ENCODE measurements at regions not wholly inside any gene's neighbourhood (a gene's known extent, or its start where the extent isn't known, plus 50 kb on each side); places are given as distances from the start of the nearest gene placed in this dataset.

DNA sequence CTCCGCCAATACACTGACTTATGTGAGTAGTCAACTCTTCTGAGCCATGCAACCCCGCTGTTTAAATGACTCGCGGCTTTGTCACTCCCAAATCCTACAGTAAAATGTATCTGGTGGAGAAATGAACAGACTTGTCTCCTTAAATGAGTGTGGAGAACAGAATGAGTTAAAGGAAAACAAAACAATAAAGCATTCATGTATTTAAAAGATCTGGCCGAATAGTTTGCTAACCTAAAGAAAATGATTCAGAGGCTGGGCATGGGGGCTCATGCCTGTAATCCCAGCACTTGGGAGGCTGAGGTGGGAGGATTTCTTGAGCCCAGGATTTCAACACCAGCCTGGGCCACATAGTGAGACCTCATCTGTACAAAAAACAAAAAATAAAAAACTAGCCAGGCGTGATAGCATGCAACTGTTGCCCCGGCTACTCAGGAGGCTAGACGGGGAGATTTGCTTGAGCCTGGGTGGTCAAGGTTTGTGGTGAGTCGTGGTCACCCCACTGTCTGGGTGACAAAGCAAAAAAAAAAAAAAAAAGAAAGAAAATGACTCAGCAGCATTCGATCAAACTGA lies 86.5 kb upstream of the PFKP start:
- DNase-seq: no peak

DNA sequence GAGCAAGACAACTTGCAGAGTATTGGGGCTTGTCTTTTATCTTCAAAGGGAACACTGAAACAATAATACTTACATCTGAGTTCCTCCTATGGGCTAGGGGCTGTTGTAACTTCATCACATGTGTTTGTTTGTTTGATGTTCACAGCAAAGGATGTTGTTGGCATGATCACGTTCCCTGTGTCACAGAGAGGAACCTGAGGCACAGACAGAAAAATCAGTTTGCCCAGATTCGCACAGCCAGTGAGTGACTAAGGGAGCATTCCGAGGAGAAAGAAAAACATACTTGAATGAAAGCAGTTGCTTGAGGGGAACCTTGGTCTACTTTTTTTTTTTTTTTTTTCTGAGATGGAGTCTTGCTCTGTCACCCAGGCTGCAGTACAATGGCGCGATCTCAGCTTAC lies 87.2 kb upstream of the PFKP start:
- DNase-seq: no peak

DNA sequence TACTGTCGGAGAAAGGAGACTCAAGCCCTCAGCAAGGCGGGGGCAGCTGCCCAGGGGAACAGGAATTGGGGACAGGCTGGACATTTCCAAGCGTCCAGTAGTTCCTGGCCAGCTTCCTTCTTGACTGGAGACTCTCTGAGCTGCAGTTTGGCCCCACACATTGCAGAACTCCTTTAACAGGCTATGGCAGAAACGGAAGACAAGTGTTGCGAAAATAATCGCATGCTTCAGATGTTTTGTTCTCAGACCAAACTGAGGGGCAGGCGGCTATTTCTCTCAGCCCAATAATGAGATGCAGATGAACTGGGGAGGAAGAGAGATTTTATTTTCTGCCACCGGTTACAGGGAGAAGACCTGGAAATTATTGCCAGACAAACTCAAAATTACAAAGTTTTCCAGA lies 88.0 kb upstream of the PFKP start:
- no peak for DNase-seq

DNA sequence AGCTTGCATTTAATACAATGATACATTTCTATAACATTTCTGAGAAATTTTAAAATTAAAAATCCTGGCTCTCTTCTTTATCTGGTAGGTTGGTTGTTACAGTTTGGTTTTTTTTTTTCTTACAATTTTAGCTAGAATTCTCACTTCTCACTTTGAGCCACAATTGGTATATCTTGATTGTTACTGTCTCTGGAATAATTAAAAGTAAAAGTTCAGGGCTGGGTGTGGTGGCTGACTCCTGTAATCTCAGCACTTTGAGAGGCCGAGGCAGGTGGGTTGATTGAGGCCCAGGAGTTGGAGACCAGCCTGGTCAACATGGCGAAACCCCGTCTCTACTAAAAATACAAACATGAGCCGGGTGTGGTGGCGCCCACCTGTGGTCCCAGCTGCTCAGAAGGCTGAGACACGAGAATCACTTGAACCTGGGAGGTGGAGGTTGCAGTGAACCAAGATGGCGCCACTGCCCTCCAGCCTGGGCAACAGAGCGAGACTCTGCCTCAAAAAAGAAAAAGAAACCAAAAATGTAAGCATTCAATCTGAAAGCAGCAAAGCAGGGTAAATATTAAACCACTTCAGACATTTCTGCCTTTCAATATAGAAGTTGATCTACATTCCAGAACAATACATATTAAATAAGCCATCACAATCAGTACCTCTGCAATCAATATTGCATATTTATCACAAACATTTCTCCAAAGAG lies 88.6 kb upstream of the PFKP start:
- DNase-seq: no peak

DNA sequence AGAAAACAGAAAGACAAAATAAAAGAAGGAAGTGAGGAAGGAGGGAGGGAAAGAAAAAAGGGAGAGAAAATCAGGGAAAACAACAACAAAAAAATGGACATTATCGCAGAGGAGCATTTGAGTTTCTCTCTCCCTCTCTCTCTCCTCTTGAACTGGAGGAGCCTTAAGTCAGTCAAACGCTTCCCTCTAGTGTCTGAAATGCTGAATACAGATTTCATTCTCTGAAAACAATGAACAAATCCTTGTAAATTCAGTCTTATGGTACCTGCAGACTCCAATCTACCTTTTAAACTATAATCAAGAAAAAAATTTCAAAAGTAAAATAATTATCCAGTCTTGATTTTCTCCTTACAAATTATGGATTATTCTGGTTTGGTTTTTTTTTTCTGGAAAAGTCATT lies 89.2 kb upstream of the PFKP start:
- DNase-seq: peak in 1 of 2 donors; percentile 11

DNA sequence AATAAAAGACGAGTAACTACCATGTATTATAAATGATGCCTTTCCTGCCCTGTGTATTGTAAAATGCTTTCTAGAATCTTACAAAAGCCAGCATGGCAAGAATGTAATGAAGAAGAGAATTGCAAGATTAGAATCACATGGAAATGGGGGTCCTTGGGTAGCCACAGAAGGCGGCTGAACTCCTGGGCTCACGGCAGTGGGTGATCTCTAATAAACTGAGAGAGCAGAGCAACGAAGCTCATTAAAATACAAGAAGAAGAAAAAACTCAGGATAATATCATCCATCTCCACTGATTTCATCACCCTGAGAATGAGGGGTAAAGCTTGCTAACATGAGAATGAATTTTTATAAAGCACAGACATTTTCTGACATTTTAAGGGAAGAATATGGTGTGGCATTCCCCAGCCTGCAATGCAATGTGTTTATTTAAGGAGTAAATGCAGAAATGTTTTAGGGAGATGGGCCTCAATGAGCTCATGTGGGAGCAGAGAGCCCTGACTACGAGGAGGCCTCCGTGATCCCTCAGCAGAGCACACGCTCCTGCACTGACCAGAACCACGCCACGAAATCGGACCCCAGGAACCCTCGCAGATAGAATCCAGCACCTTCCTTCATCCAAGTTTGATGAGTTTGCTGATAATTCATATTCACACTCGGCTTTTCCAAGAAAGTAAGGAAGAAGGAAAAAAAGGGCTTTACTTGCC lies 92.7 kb upstream of the PFKP start:
- DNase-seq: no peak

DNA sequence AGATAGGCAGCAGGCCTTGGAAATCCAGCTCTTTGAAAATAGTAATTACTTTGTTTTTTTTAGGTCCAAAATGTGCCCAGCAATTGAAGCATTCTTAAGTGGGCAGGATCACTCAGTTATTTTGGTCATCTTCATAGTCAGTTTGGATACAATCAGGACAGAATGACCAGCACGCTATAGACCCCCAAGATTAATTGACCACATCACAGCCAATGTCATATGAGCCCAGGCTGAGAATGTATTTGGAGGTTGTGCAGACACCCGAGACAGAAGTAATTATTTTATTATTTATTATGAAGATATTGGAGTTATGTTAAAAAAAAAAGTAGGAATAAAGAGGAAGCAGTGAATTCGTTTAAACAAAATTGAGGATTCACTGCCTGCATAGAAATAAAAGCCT lies 93.3 kb upstream of the PFKP start:
- no peak for DNase-seq

DNA sequence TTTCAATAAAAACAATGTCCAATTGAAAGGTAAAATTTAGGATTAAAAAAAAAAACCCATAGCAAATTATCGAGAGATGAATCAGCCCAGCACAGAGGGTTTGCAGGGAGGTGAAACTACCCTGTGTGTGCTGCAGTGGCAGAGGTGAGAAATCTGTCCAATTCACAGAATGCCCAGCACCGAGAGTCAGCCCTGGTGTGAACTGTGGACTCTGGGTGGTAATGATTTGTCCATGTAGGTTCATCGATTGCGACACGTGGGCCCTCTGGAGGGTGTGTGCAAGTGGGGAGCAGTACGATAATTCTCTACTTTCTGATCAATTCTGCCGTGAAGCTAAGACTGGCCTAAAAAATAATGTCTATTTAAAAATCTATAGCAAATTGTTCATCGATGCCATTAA lies 94.5 kb upstream of the PFKP start:
- DNase-seq: no peak

DNA sequence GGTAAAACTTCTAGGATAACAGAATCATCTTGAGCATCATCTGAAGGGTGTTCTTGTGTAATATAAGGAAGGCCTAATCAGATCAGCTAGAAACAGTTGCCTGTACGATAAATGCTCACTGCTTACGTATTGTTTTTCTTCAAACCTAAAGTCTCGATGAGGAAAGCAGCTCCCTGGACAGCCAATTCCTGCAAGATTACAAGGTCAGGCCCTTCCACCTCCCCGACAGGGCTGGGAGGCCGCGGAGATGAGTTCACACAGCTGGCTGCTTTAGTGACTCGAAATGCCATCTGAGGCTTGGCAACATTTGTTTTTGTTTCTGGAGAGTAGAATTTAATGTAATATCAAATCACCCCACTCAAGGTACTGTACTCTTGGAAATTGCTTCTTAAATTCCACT lies 95.1 kb upstream of the PFKP start:
- no peak for DNase-seq

DNA sequence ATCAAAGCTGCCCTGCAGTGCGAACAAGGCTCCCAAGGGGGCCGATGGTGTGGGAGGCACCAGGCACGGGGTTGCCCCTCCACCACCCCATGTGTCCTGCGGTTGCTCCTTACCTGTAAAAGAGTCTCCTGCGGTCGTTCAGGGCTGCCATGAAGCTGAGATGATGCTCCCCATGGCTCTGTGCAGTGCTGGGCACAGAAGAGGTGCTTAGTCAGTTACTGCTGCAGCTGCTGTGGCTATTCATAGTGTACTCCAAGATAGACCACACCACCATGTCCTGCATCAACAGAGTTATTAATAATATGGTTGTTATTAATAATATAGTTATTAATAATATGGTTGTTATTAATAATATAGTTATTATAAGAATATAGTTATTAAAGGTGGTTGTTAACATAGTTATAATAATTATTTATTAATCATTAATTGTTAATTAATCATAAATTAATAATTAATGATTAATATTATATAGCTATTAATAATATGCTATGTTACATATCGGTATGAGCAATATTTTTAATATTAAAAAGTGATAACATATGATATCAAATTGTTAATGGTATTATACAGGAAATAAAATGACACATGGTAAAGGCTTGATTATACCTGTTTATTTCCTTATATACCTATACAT lies 97.0 kb upstream of the PFKP start:
- no peak for DNase-seq

DNA sequence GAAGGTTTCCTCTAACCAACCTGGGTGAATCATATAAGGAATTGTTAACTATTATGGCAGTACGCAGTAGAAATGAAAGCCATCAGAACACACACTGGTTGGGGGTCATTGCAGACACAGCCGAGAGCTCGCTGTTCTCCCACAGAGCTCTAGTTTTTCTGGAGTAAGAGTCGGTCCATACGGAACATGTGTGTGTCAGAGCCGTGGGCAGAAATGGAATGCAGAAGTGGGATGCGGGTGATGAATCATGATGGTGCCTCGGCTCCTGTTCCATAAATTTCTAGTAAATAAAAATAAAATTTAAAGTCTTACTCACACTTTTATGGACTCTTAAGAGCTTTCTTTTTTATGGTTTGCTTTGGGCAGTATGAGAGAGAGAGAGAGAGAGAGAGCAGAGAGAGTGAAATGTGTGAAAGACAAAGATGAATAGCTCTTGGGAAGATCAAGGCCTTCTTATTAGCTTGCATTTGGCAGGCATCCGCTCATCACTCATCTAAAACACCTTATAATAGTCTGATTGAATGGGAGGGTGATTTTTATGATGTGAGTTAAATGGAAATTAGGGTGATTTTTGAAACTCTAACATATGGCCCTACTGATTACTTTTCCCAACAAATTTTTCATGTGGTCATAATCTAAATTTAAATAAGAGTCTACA lies 98.8 kb upstream of the PFKP start:
- no peak for DNase-seq

DNA sequence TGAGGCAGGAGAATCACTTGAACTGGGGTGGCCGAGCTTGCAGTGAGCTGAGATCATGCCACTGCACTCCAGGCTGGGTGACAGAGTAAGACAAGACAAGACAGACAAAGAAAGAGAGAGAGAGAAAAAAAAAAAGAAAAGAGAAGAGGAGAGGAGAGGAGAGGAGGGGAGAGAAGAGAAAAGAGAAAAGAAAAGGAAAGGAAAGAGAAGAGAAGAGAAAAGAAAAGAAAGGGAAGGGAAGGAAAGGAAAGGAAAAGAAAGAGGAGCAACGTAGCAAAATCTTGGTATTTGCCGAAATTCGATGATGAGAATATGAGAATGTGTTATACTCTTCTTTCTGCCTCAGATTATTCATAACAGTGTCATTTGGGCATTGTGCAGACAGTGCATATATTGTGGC lies 101.2 kb upstream of the PFKP start:
- DNase-seq: no peak

DNA sequence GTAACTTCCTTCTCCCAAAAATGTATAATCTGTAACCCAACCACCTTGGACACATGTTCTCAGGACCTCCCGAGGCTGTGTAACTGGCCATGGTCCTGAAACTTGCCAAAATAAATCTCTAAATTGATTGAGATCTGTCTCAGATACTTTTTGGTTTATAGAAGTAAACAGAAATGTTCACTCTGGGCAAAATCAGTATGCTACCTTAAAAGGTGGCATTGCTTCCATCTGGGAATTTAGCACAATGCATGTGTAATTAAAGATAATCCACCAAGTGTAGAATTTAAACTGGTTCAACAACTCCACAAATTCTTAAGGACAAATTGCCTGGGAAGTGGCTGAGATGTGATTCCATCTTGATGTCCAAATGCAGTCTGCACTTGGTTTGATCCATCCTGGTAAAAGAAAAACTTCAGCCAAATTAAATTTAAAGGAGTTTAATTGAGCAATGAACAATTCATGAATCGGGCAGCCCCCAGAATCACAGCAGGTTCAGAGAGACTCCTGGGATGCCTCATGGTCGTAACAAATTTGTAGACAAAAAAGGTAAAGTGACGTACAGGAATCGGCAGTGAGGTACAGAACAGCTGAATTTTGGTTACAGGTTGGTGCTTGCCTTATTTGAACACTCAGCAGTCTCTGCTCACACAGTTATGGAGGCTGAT lies 102.6 kb upstream of the PFKP start:
- DNase-seq: no peak

DNA sequence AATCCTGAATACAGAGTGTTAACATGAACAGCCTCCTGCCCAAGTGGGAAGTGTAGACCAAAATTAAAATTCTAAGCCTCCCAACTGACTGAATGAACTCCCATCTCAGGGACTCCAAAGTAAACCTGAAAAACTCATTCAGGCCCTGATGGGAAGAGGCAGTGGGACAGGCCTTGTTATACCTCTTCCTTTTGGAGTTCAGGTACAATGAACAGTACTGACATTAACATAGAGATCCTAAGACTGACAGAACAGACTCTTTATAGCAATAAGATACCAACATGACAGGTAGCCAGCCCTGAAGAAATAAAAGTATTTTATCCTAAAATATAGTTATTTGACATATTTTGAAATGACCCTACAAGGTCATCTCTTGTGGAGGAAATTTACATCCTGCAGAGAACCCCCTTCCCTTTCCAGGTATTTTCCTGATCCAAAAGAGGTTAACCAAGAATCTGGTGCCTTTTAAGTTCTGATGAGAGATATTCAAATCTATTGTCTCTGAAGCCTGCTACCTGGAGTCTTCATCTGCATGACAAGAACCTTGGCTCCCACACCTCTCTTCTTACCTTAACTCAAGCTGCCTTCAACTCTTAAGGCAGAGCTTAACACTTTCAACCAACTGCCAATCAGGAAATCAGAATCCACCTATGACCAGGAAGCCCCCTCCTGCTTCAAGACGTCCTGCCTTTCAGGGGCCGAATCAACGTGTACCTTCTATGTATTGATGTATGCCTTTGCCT lies 103.3 kb upstream of the PFKP start:
- no peak for DNase-seq

DNA sequence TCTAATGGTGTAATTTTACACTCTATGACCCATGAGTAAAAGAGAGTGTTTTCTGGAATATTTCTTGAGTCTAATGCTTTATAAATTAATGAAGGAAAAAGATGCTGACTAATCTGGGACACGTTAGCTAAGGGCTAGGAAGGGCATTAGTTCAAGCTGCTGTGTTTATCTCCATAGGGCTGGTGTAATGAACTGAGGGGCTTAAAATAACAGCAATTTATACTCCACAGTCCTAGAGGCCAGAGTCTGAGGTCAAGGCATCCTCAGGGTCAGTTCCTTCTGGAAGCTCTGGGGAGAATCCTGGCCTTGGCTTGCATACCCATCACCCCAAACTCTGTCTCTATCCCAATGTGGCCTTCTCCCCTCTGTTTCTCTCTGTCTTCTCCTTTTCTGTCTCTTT lies 105.2 kb upstream of the PFKP start:
- DNase-seq: no peak

DNA sequence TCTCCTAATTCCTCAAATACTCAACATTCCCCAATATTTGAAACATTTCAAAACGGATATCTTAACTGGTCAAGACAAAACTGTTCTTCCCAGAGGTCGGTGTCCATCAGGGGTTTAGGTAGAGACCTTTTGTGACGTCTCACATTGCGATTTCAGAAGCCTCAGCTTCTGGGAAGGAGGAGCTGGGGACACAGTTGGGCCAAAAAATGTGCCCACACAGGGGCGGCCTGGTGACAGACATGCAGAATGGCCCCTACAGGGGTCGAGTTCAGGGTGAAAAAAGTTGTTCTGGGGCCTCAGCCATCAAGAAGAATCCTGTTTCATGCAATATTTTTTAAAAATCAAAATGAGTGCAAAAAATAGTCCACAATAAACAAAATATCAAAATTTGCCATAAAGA lies 108.7 kb upstream of the PFKP start:
- no peak for DNase-seq

DNA sequence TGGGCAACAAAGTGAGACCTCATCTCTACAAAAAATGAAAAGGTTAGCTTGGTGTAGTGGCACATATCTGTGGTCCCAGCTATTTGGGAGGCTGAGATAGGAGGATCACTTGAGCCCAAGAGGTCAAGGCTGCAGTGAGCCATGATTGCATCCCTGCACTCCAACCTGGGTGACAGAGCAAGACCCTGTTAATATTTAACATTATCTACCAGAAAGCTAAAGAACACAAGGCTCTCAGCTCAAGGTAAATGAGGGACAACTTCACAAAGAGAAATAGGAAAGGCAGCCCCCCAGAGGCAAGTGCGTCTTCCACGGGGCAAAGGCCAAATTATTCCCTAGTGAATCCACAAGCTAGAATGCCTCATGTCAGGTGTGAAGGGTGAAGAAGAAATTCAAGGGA lies 109.6 kb upstream of the PFKP start:
- DNase-seq: no peak

DNA sequence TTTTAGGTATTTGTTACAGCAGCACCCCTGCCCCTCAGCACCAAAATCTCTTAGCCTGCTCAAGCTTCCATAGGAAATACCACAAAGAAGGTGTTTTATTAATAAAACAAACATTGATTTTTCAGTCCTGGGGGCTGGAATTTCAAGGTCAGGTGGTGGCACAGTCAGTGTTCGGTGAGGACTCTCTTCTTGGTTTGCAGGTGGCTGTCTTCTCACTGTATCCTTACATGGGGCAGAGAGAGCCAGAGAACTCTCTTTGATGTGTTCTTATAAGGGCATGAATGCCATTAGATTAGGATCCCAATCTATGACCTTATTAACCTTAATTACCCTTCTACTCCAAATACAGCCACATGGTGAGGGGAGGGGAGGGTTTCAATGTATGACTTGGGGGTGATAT lies 112.3 kb upstream of the PFKP start:
- no peak for DNase-seq

DNA sequence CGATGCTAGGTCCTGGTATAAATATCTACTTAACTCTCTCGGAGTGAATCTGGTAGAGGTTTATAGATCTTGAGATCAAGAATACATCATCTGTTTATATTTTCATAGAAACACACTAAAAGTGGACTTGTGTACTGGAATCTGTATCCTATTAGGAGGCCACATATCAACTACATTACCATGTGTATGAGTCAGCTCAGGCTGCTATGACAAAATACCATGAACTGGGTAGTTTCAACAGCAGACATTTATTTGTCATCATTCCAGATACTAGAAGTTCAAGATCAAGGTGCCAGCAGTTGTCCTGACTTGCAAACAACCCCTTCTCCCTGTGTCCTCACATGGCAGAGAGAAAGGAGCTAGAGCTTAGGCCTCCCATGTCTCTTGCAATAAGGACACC lies 113.9 kb upstream of the PFKP start:
- DNase-seq: no peak

DNA sequence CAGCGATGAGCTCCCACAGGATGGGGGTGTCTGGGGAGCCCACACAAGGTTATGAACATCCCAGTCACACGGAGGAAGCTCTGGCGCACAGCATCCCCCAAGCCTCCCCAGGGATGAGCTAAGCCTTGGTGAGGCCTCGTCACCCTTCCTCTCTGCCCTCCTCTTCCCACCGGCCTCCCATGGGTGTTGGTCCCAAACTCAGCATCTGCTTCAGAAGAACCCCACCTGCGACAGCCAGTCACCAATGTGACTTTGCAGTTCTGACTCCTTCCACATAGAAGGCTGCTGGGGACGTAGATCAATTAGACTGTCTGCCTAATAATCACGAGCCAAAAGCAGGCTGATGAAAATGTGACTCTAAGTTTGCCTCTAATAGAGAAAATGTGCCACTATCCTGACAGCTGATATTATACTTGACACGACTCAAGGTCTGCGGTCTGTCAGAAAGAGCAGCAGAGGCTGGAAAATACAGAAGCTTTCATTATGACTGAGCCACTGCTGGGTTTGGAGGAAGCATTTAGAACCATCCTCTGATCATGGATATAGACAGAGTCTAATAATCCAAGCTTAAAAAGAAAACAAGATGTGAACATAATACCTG lies 116.0 kb upstream of the PFKP start:
- DNase-seq: no peak

DNA sequence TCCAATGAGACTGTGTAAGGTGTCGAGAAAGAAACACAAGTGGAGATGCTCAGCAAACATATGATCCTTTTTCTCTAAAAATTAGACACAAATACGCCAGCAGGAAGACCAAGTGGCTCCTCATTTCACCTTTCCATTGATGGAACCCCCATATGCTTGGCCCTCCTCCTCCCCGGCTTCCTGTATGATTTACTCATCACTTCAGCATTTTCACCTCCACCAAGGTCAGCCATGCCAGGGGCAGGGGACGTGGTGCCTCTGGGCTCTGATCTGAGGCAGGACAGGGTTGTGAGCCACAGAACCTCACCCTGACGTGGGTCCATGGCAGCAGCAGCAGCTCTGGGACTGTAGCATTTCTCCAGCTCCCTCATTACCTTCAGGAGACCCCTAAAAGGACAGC lies 116.8 kb upstream of the PFKP start:
- no peak for DNase-seq

DNA sequence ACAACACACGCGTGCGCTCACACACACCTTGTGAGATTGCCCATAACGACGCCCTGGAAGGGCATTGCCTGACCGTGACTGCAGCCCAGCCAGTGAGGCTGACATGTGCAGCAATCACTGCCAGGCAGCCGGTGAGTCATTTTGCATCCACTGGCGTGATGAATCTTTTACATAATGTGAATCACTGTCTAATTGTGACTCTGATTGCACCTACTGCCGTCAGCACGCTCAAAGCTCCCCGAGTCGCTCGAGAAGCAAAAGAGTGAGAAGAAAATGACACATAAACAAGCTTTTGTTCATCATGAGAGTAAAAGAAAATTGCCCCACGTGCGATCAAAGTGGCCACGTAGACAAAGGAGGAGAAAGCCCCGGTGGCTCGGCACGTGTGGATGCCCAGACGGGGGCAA lies 117.4 kb upstream of the PFKP start:
- DNase-seq: no peak
